Fibroblast of lung (primary cell): ENCODE measurements at regions not wholly inside any gene's neighbourhood (a gene's known extent, or its start where the extent isn't known, plus 50 kb on each side); places are given as distances from the start of the nearest gene placed in this dataset.

ENCODE experiments used
- DNase-seq, 2 donors: peaks; one replicate each; pipeline versions ENCODE4 v3.0.0 to v3.0.0-alpha.2; 2010; ENCODE audit warnings: low read depth in 2 of 2
- H2AFZ ChIP-seq: 2 replicates; pipeline ENCODE4 v1.5.1; 2012; ENCODE audit warnings: low read length, control low read depth, inconsistent platforms
- H3K27ac ChIP-seq: 2 replicates; pipeline ENCODE4 v1.5.1; 2011; ENCODE audit warnings: low read length, control low read depth; ENCODE audit not compliant: insufficient read depth
- H3K27me3 ChIP-seq: 2 replicates; pipeline ENCODE4 v1.5.1; 2011; ENCODE audit warnings: mild to moderate bottlenecking, low read length; ENCODE audit not compliant: control insufficient read depth, insufficient read depth
- H3K36me3 ChIP-seq: 2 replicates; pipeline ENCODE4 v1.5.1; 2011; ENCODE audit warnings: low read length; ENCODE audit not compliant: control insufficient read depth, insufficient read depth
- H3K4me1 ChIP-seq: 2 replicates; pipeline ENCODE4 v1.5.1; 2011; ENCODE audit warnings: low read length; ENCODE audit not compliant: control insufficient read depth, insufficient read depth; ENCODE audit errors: extremely low read depth
- H3K4me2 ChIP-seq: 2 replicates; pipeline ENCODE4 v1.5.1; 2011; ENCODE audit warnings: low read length, control low read depth; ENCODE audit not compliant: insufficient read depth; ENCODE audit errors: extremely low read depth
- H3K4me3 ChIP-seq, 4 experiments: fragments of 200-600 bp in 1 of 4; sonication (generic) in 1 of 4; replicated peaks in 1 of 4; 2 replicates each; pipeline ENCODE4 v1.5.1; 2011 to 2016; ENCODE audit warnings: low read length in 4 of 4, low read depth in 3 of 4, mild to moderate bottlenecking in 3 of 4, control low read depth in 2 of 4, inconsistent platforms in 1 of 4, mixed read lengths in 1 of 4; ENCODE audit not compliant: insufficient read depth in 1 of 4; ENCODE audit errors: control extremely low read depth in 1 of 4
- H3K79me2 ChIP-seq: 2 replicates; pipeline ENCODE4 v1.5.1; 2012; ENCODE audit warnings: mild to moderate bottlenecking, low read length, inconsistent platforms; ENCODE audit not compliant: control insufficient read depth, insufficient read depth
- H3K9ac ChIP-seq: 2 replicates; pipeline ENCODE4 v1.5.1; 2011; ENCODE audit warnings: mild to moderate bottlenecking, low read length, control low read depth; ENCODE audit not compliant: insufficient read depth
- H3K9me3 ChIP-seq: 2 replicates; pipeline ENCODE4 v1.5.1; 2012; ENCODE audit warnings: low read depth, low read length; ENCODE audit not compliant: control insufficient read depth, insufficient read depth
- H4K20me1 ChIP-seq: 2 replicates; pipeline ENCODE4 v1.5.1; 2011; ENCODE audit warnings: low read length; ENCODE audit not compliant: control insufficient read depth, insufficient read depth; ENCODE audit errors: extremely low read depth
- EZH2 ChIP-seq: IDR thresholded peaks from 2 replicates; pipeline ENCODE4 v1.5.1; 2012; ENCODE audit warnings: low read length, control low read depth, mild to moderate bottlenecking; ENCODE audit errors: missing control alignments
- TF ChIP-seq, protein P1 (sequence below), 2 donors: IDR thresholded peaks in 1 of 2; conservative IDR thresholded peaks in 1 of 2; 1 replicate in 1 of 2; 2 replicates in 1 of 2; pipeline ENCODE4 v1.5.1; 2011 to 2012; ENCODE audit warnings: low read length in 2 of 2, control low read depth in 1 of 2, inconsistent platforms in 1 of 2, low read depth in 1 of 2, mild to moderate bottlenecking in 1 of 2

GRCh38 chr6:138035070-138035469 is 72.1 kb downstream of the PERP start:
- Histone ChIP-seq H3K36me3 (no peaks in the 10 kb centered on the region), H4K20me1 (no peaks in the 10 kb centered on the region), H3K79me2 (no peaks in the 10 kb centered on the region), H3K9me3 (no peaks in the 10 kb centered on the region), H3K4me3 (no peak overlapping the region), H3K27ac (no peak overlapping the region), H3K4me1 (no peaks in the 10 kb centered on the region), H3K4me2 (no peak overlapping the region), H2AFZ (no peak overlapping the region), H3K27me3 (peaks cover 4% of the 10 kb centered on the region), H3K9ac (no peak overlapping the region)
- TF ChIP-seq, protein P1, sequence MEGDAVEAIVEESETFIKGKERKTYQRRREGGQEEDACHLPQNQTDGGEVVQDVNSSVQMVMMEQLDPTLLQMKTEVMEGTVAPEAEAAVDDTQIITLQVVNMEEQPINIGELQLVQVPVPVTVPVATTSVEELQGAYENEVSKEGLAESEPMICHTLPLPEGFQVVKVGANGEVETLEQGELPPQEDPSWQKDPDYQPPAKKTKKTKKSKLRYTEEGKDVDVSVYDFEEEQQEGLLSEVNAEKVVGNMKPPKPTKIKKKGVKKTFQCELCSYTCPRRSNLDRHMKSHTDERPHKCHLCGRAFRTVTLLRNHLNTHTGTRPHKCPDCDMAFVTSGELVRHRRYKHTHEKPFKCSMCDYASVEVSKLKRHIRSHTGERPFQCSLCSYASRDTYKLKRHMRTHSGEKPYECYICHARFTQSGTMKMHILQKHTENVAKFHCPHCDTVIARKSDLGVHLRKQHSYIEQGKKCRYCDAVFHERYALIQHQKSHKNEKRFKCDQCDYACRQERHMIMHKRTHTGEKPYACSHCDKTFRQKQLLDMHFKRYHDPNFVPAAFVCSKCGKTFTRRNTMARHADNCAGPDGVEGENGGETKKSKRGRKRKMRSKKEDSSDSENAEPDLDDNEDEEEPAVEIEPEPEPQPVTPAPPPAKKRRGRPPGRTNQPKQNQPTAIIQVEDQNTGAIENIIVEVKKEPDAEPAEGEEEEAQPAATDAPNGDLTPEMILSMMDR (conservative IDR thresholded peaks at IDR 0.05 in 1 of 2, IDR thresholded peaks at IDR 0.05 in 1 of 2; ENCODE audit: low read depth in 1 of 2, low read length in 2 of 2), result no peak
- TF ChIP-seq EZH2, result no peak
- DNase-seq, result no peak

GRCh38 chr6:138036111-138036510 is 71.1 kb downstream of the PERP start:
- DNase-seq, result no peak
- TF ChIP-seq EZH2, result no peak
- TF ChIP-seq, protein P1 (conservative IDR thresholded peaks at IDR 0.05 in 1 of 2, IDR thresholded peaks at IDR 0.05 in 1 of 2; ENCODE audit: low read depth in 1 of 2, low read length in 2 of 2), result no peak
- no peak overlapping the region for H2AFZ ChIP-seq
- H3K9ac ChIP-seq, result no peak overlapping the region
- H3K27me3 ChIP-seq, result peaks cover 4% of the 10 kb centered on the region
- H4K20me1 ChIP-seq, result no peaks in the 10 kb centered on the region
- no peaks in the 10 kb centered on the region for H3K9me3 ChIP-seq
- no peak overlapping the region for H3K4me2 ChIP-seq
- no peaks in the 10 kb centered on the region for H3K36me3 ChIP-seq
- H3K4me3 ChIP-seq, result no peak overlapping the region
- no peak overlapping the region for H3K27ac ChIP-seq
- no peaks in the 10 kb centered on the region for H3K79me2 ChIP-seq
- H3K4me1 ChIP-seq, result no peaks in the 10 kb centered on the region

DNA sequence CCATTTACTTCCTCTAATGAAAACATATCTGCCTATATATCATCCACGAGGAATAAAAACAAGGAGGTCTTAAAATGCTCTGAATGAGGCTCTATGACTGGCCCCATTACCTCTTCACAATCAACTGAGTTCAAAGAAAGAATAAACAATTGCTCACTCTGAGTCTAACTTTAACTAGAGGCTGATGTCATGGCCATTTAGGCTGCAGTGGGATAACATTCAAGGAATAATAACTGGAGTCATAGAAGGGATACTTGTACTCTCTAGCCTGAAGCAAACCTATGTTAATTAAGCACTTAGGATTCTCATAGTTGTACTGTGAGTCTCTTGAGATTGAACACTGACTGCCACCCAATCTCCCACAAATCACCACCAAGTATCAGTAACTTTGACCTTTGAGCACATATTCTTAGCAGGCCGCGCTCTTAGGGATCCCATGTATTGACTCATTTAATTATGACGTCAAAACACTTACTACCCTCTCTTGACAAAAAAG is 70.2 kb downstream of the PERP start:
- no peak overlapping the region for H3K4me3 ChIP-seq
- TF ChIP-seq, protein P1 (conservative IDR thresholded peaks at IDR 0.05 in 1 of 2, IDR thresholded peaks at IDR 0.05 in 1 of 2; ENCODE audit: low read depth in 1 of 2, low read length in 2 of 2), result no peak
- TF ChIP-seq EZH2, result no peak
- no peaks in the 10 kb centered on the region for H4K20me1 ChIP-seq
- H3K36me3 ChIP-seq, result no peaks in the 10 kb centered on the region
- H3K9me3 ChIP-seq, result no peaks in the 10 kb centered on the region
- H3K9ac ChIP-seq, result no peak overlapping the region
- H3K4me2 ChIP-seq, result no peak overlapping the region
- H3K27me3 ChIP-seq, result peaks cover 2% of the 10 kb centered on the region
- no peak overlapping the region for H3K27ac ChIP-seq
- H3K79me2 ChIP-seq, result no peaks in the 10 kb centered on the region
- no peak for DNase-seq
- H2AFZ ChIP-seq, result no peak overlapping the region
- H3K4me1 ChIP-seq, result no peaks in the 10 kb centered on the region
